ENCODE measurements at regions not wholly inside any gene's neighbourhood (a gene's known extent, or its start where the extent isn't known, plus 50 kb on each side); places are given as distances from the start of the nearest gene placed in this dataset.

- Histone ChIP-seq H2AFZ (ENCODE audit: low read length) (no peak overlapping the region), H3K9me3 (ENCODE audit: low read length) (no peaks in the 10 kb centered on the region), H3K9ac (ENCODE audit: insufficient read depth, low read depth, low read length) (no peak overlapping the region), H3K79me2 (ENCODE audit: insufficient read depth, low read length) (no peaks in the 10 kb centered on the region), H3K27me3 (ENCODE audit: control insufficient read depth in 1 of 2, insufficient read depth in 2 of 2, low read length in 2 of 2) (no peaks in the 10 kb centered on the region), H4K20me1 (ENCODE audit: insufficient read depth, low read length) (no peaks in the 10 kb centered on the region), H3K4me2 (ENCODE audit: low read depth, low read length) (no peak overlapping the region), H3K4me3 (replicated peaks in 1 of 3; ENCODE audit: insufficient read depth in 1 of 3, low read depth in 2 of 3, low read length in 3 of 3) (no peak overlapping the region), H3K4me1 (ENCODE audit: insufficient read depth, low read length) (no peaks in the 10 kb centered on the region), H3K27ac (ENCODE audit: extremely low read length, insufficient read depth, low read length) (no peak overlapping the region), H3K36me3 (replicated peaks in 1 of 2; ENCODE audit: control insufficient read depth in 1 of 2, insufficient read depth in 2 of 2, low read length in 2 of 2) (no peaks in the 10 kb centered on the region)
- POLR2A ChIA-PET: no interaction called here
- in situ Hi-C loops (cut with HindIII; ENCODE audit: extremely low pct_ligation_motif_present, low pct_unique_long_range_greater_than_20kb): no loop called here
- FAIRE-seq (no peak), ATAC-seq (no peak), DNase-seq (ENCODE audit: low spot score) (no peak)
- BruUV-seq (replicated peaks): no TSS peak
- TF ChIP-seq KDM4B (CRISPR knock-in tag; IDR thresholded peaks at IDR 0.05): no peak
- no peak for TF ChIP-seq MED8 (CRISPR knock-in tag; IDR thresholded peaks at IDR 0.05; ENCODE audit: insufficient replicate concordance)
- no peak for TF ChIP-seq SRSF9 (IDR thresholded peaks at IDR 0.05; ENCODE audit: borderline replicate concordance, insufficient read depth, low read depth, low read length, poor library complexity, severe bottlenecking)
- TF ChIP-seq ZNF138 (CRISPR knock-in tag; IDR thresholded peaks at IDR 0.05; ENCODE audit: low read depth): no peak
- TF ChIP-seq MAFG (CRISPR knock-in tag; IDR thresholded peaks at IDR 0.05): no peak
- TF ChIP-seq EHMT2 (IDR thresholded peaks at IDR 0.05; ENCODE audit: borderline replicate concordance, low read depth, low read length): no peak
- no peak for TF ChIP-seq MTA3 (CRISPR knock-in tag; IDR thresholded peaks at IDR 0.05)
- no peak for TF ChIP-seq GLMP (CRISPR knock-in tag; IDR thresholded peaks at IDR 0.05; ENCODE audit: borderline replicate concordance)
- no peak for TF ChIP-seq ZNF101 (CRISPR knock-in tag; IDR thresholded peaks at IDR 0.05; ENCODE audit: borderline replicate concordance, low read depth)
- no peak for TF ChIP-seq REST (IDR thresholded peaks at IDR 0.05; ENCODE audit: borderline replicate concordance in 1 of 2, low read depth in 1 of 2, low read length in 2 of 2)
- no peak for TF ChIP-seq ZNF333 (CRISPR knock-in tag; IDR thresholded peaks at IDR 0.05; ENCODE audit: borderline replicate concordance)
- TF ChIP-seq HNRNPK (IDR thresholded peaks at IDR 0.05; ENCODE audit: low read depth, low read length, poor library complexity, severe bottlenecking): no peak
- TF ChIP-seq SATB2 (CRISPR knock-in tag; IDR thresholded peaks at IDR 0.05): no peak
- no peak for TF ChIP-seq ARID3A (IDR thresholded peaks at IDR 0.05; ENCODE audit: low read depth, low read length)
- TF ChIP-seq TBX3 (IDR thresholded peaks at IDR 0.05; ENCODE audit: borderline replicate concordance): no peak
- TF ChIP-seq ZNF468 (CRISPR knock-in tag; IDR thresholded peaks at IDR 0.05): no peak
- no peak for TF ChIP-seq ZNF569 (CRISPR knock-in tag; IDR thresholded peaks at IDR 0.05; ENCODE audit: borderline replicate concordance)
- intact Hi-C loops (cut with micrococcal nuclease; ENCODE audit: unreplicated experiment): no loop called here
- CTCF ChIA-PET (ENCODE audit: low intra/inter-chr PET ratio, low total read pairs): no interaction called here
Measured at GRCh38 chr4:125838924-125839323, 524.2 kb downstream of the FAT4 start.
